Limb (tissue), 2 donors: ENCODE measurements at regions not wholly inside any gene's neighbourhood (a gene's known extent, or its start where the extent isn't known, plus 50 kb on each side); places are given as distances from the start of the nearest gene placed in this dataset.
"Not testable (repeated sequence)": the region's sequence is repeated elsewhere in the genome, so short reads cannot be mapped to it uniquely, and the experiment has no call there.

Experiments used
- DNase-seq, 2 donors: peaks; one replicate each; pipeline ENCODE4 v3.0.0-alpha.2; 2016; ENCODE audit errors: extremely low spot score in 2 of 2

GRCh38 chr3:31181661-31182060 lies 287.2 kb upstream of the GADL1 start:
- DNase-seq: no peak

GRCh38 chr3:31182661-31183060 lies 288.2 kb upstream of the GADL1 start:
- no peak for DNase-seq

GRCh38 chr3:31184261-31185061 lies 290.0 kb upstream of the GADL1 start:
- no peak for DNase-seq

- no peak for DNase-seq
These were observed 290.5 kb upstream of the GADL1 start for GRCh38 chr3:31185062-31185357.

- no peak for DNase-seq
These were observed 291.6 kb upstream of the GADL1 start for GRCh38 chr3:31186041-31186440.

GRCh38 chr3:31187380-31187779 lies 292.9 kb upstream of the GADL1 start:
- no peak for DNase-seq

GRCh38 chr3:31188112-31188511 lies 293.7 kb upstream of the GADL1 start:
- DNase-seq: no peak

GRCh38 chr3:31189330-31189729 lies 294.9 kb upstream of the GADL1 start:
- no peak for DNase-seq

GRCh38 chr3:31189971-31190370 lies 295.5 kb upstream of the GADL1 start:
- no peak for DNase-seq

- DNase-seq: no peak
These were observed 296.9 kb upstream of the GADL1 start for GRCh38 chr3:31191354-31191753.

- no peak for DNase-seq
These were observed 299.0 kb upstream of the GADL1 start for GRCh38 chr3:31193429-31193828.

- no peak for DNase-seq
These were observed 299.4 kb upstream of the GADL1 start for GRCh38 chr3:31193871-31194270.

GRCh38 chr3:31196261-31196660 lies 301.8 kb upstream of the GADL1 start:
- DNase-seq: no peak

GRCh38 chr3:31196881-31197364 lies 302.5 kb upstream of the GADL1 start:
- DNase-seq: peak; percentile 53 to 73

- no peak for DNase-seq
These were observed 303.5 kb upstream of the GADL1 start for GRCh38 chr3:31197941-31198340.

GRCh38 chr3:31198890-31199289 lies 304.4 kb upstream of the GADL1 start:
- DNase-seq: no peak

- no peak for DNase-seq
These were observed 309.7 kb upstream of the GADL1 start for GRCh38 chr3:31203960-31204795.

GRCh38 chr3:31204796-31205056 lies 310.3 kb upstream of the GADL1 start:
- not testable (repeated sequence) for DNase-seq

- no peak for DNase-seq
These were observed 315.7 kb upstream of the GADL1 start for GRCh38 chr3:31210068-31210645.

- DNase-seq: no peak
These were observed 318.7 kb upstream of the STT3B start for GRCh38 chr3:31213869-31214486.

- no peak for DNase-seq
These were observed 314.6 kb upstream of the STT3B start for GRCh38 chr3:31218082-31218481.

- no peak for DNase-seq
These were observed 313.4 kb upstream of the STT3B start for GRCh38 chr3:31219131-31219843.
